Tibial nerve (tissue), 4 donors: ENCODE measurements at regions not wholly inside any gene's neighbourhood (a gene's known extent, or its start where the extent isn't known, plus 50 kb on each side); places are given as distances from the start of the nearest gene placed in this dataset.

Source experiments
- EP300 ChIP-seq, 2 donors: sonication (generic); formaldehyde crosslinking; IDR thresholded peaks; one replicate each; pipeline ENCODE4 v1.6.1; 2017; ENCODE audit warnings: antibody characterized with exemption in 2 of 2, mild to moderate bottlenecking in 1 of 2
- POLR2A ChIP-seq, 2 donors: fragments of 450-650 bp; IDR thresholded peaks; one replicate each; pipeline ENCODE4 v1.6.1; 2017; ENCODE audit warnings: antibody characterized with exemption in 2 of 2, mild to moderate bottlenecking in 2 of 2, moderate library complexity in 2 of 2
- TF ChIP-seq, protein P1 (sequence below), 5 experiments: fragments of 200-600 bp in 3 of 5; fragments of 450-650 bp in 2 of 5; sonication (generic) in 3 of 5; IDR thresholded peaks; one replicate each; pipeline ENCODE4 v1.5.1; 2016 to 2019; ENCODE audit warnings: antibody characterized with exemption in 5 of 5, mild to moderate bottlenecking in 3 of 5, moderate library complexity in 2 of 5

DNA sequence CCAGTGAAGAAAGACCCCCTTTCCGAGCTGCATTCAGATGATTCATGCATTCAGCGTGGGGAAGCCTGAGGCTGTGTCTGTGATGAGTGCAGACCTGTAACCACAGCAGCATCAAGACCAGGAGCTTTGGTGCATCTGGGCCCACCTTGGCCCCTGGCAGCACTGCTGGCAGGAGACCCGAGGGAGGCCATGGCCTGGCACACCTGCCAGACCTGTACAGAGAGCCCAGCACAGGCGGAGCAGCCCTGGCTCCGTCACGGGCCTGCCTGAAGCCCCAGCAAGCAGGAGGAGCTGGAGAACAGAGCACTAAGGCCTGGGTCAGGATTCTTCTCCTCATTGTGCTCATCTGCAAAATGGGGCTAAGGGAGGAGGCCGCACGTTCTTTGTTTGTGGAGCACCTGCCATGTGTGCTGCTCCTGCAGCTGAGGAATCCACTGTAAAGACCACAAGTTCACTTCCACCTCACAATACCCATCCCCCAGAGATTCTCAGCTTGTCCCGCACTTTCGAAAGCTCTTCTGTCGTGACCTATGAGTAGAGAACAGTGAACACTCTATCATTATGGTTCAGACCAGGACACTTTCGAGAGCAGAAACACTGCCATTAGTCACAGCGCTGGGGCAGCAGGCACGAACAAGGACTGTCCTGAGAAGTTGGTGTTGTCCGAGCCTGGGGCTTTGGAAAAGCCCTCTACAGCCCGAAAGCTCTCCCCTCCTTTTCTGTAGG is 144.4 kb upstream of the CST7 start:
- TF ChIP-seq, protein P1, sequence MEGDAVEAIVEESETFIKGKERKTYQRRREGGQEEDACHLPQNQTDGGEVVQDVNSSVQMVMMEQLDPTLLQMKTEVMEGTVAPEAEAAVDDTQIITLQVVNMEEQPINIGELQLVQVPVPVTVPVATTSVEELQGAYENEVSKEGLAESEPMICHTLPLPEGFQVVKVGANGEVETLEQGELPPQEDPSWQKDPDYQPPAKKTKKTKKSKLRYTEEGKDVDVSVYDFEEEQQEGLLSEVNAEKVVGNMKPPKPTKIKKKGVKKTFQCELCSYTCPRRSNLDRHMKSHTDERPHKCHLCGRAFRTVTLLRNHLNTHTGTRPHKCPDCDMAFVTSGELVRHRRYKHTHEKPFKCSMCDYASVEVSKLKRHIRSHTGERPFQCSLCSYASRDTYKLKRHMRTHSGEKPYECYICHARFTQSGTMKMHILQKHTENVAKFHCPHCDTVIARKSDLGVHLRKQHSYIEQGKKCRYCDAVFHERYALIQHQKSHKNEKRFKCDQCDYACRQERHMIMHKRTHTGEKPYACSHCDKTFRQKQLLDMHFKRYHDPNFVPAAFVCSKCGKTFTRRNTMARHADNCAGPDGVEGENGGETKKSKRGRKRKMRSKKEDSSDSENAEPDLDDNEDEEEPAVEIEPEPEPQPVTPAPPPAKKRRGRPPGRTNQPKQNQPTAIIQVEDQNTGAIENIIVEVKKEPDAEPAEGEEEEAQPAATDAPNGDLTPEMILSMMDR (IDR thresholded peaks at IDR 0.05): no peak
- TF ChIP-seq POLR2A (IDR thresholded peaks at IDR 0.05): no peak
- TF ChIP-seq EP300 (IDR thresholded peaks at IDR 0.05): no peak
